ENCODE measurements at regions not wholly inside any gene's neighbourhood (a gene's known extent, or its start where the extent isn't known, plus 50 kb on each side); places are given as distances from the start of the nearest gene placed in this dataset.

DNA sequence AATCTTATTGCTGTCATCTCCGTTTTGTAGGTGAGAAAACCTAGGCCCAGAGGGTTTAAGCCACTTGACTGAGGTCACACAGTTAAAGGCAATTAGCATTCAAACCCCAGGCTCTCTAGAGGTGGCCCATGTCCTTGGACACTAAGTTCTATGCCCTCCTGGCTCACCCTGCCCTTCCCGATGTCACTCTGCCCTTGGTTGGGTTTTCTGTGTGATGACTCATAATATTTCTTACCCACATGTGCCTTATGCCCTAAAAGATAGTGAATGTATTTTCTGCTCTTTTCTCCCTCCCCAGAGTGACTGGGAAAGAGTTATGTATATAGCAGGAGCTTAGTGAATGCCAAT lies 174.5 kb upstream of the PITX1 start:
- TF ChIP-seq POLR2AphosphoS5 (IDR thresholded peaks at IDR 0.05; ENCODE audit: borderline replicate concordance, low read depth, low read length) (no peak), EZH2 (IDR thresholded peaks at IDR 0.05) (no peak)

All from SK-N-MC (cell line).